WI38 (cell line): ENCODE measurements at regions not wholly inside any gene's neighbourhood (a gene's known extent, or its start where the extent isn't known, plus 50 kb on each side); places are given as distances from the start of the nearest gene placed in this dataset.

Source experiments
- H3K4me3 ChIP-seq: 2 replicates; pipeline ENCODE4 v1.5.1; 2011; ENCODE audit warnings: low read depth, mild to moderate bottlenecking, control low read depth, low read length
- TF ChIP-seq, protein P1 (sequence below): IDR thresholded peaks from 2 replicates; pipeline ENCODE4 v1.5.1; 2012; ENCODE audit warnings: low read depth, mild to moderate bottlenecking, control low read depth, low read length

DNA sequence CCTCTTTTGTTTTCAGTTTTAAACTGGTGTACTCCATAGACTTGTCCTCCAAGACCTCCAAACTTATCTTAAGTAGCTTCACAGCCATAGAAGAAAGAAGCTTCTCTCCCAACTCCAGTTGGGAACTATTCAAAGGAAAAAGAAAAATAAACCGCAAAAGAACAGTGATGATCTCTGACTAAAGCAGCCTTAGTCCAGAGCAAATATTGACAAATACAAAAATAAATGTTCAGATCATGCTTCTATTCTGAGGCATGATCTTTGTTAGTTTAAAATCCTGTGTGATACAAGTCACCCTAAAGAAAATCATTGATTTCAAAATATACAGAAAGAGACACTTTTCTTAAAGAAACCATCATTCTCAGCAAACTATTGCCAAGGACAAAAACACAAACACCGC lies 373.0 kb upstream of the SMIM30 start:
- TF ChIP-seq, protein P1, sequence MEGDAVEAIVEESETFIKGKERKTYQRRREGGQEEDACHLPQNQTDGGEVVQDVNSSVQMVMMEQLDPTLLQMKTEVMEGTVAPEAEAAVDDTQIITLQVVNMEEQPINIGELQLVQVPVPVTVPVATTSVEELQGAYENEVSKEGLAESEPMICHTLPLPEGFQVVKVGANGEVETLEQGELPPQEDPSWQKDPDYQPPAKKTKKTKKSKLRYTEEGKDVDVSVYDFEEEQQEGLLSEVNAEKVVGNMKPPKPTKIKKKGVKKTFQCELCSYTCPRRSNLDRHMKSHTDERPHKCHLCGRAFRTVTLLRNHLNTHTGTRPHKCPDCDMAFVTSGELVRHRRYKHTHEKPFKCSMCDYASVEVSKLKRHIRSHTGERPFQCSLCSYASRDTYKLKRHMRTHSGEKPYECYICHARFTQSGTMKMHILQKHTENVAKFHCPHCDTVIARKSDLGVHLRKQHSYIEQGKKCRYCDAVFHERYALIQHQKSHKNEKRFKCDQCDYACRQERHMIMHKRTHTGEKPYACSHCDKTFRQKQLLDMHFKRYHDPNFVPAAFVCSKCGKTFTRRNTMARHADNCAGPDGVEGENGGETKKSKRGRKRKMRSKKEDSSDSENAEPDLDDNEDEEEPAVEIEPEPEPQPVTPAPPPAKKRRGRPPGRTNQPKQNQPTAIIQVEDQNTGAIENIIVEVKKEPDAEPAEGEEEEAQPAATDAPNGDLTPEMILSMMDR, result no peak
- no peak overlapping the region for H3K4me3 ChIP-seq

DNA sequence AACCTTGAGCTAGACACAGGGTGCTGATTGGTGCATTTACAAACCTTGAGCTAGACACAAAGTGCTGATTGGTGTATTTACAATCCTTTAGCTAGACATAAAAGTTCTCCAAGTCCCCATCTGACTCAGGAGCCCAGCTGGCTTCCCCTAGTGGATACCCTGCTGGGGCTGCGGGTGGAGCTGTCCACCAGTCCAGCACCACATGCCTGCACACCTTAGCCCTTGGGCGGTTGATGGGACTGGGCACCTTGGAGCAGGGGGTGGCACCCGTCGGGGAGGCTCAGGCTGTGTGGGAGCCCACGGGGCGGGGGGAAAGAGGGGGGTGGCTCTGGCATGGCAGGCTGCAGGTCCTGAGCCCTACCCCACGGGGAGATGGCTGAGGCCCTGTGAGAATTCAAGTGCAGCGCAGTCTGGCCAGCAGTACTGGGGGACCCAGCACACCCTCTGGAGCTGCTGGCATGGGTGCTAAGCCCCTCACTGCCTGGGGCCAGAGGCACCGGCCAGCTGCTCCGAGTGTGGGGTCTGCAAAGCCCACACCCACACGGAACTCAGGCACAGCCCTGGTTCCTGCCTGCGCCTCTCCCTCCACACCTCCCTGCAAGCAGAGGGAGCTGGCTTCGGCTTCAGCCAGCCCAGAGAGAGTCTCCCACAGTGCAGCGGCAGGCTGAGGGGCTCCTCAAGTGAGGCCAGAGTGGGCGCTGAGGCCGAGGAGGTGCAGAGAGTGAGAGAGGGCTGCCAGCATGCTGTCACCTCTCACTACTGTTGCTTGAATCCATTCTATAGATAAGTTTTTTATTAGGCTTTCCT lies 369.8 kb upstream of the SMIM30 start:
- no peak overlapping the region for H3K4me3 ChIP-seq
- TF ChIP-seq, protein P1, result no peak

DNA sequence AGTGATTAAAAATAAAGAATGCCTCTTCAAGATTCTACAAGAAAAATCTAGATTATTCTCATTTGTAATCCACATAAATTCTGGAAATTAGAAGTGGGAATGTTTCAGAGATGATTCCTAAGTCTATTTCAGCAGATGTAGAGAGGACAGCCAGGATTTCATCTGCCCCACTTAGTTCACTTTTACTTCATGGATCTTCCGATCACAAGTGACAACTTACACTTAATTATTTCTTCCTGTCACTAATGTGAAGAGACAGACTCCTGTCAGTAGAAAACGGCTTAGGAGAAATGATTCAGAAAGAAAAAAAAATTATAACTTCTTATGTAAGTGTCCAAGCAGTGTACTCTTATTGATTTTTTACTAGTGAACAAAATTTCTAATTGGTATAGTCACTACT lies 368.2 kb upstream of the SMIM30 start:
- TF ChIP-seq, protein P1, result no peak

DNA sequence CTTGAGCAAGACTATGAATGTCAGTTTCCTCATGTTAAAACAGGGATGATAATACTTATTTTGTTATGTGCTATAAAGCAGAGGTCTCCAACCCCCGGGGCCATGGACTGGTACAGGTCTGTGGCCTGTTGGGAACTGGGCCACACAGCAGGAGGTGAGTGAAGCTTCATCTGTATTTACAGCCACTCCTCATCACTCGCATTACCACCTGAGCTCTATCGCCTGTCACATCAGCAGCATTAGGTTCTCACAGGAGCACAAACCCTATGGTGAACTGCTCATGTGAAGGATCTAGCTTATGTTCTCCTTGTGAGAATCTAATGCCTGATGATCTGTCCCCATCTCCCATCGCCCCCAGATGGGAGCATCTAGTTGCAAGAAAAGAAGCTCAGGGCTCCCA lies 365.3 kb upstream of the SMIM30 start:
- no peak overlapping the region for H3K4me3 ChIP-seq
- TF ChIP-seq, protein P1, result no peak

More for the DNA sequence above, 368.2 kb upstream of the SMIM30 start:
- H3K4me3 ChIP-seq, result no peak overlapping the region

DNA sequence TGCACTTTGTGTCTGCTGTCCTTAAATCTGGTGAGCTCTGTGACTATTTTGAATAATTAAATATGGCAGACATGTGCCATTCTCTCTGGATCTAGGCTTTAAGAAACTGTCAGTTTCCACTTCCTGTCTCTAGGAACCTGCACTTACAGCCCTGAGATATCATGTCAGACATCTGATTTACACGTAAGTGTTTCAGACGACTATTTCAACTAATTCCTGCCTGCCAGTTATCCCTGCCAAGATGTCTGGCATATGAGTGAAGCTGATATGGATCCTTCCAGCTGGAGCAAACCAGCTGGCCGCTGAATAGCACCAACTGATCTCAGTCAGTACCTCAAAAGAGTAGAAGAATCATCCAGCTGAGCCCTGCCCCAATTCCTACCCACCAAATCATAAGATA lies 362.2 kb upstream of the SMIM30 start:
- TF ChIP-seq, protein P1, result no peak

DNA sequence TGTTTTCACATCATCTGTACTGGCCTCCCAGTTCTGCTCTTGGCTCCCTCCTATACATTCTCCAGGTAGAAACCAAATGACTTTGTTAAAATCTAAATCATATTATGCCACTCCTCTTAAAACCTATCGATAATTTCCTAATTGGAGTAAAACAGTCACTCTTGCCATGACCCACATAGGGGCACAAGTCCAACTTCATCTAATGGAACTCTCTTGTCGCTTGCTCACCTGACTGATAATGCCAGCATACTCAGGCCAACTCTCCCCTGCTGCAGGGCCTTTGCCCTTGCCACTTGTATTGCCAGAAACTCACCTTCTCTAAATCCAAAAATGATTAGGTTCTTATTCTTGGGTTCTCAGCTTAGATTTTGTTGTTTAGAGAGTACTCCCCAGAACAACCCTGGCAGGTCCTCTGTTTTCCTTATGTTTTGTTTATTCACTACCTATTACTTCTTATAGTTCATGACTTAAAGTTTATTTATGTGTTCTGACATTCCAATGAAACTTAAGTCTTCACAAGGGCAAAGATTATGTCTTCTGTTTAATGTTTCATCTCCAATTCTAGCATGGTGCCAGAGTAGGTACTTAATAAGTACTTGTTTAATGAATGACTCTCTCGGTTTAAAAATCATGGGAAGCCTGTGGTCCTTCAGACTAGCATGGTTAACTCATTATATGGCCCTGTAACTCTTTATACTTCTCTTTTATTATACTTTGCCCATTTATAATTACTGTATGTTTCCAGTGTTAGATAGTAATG lies 345.9 kb upstream of the SMIM30 start:
- TF ChIP-seq, protein P1, result no peak

More for the DNA sequence above, 362.2 kb upstream of the SMIM30 start:
- H3K4me3 ChIP-seq, result no peak overlapping the region

DNA sequence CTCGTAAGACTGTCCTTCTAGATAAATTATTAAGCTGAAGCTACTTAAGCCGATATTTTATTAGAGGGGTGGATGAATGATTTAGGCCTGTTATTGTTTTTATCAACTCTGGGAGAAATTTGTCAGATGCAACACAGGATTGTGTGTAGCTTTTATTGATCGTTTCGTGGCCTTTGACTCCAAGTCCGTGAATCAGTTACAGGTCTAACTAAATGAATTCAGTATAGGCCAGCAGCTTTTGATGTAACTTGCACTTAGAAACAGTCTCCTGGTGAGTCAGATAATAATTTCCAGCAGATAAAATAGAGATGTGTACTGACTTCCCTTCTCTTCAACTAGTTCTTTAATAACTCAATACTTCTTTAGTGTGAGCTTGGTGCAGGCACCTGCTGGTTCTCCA lies 341.7 kb upstream of the SMIM30 start:
- TF ChIP-seq, protein P1, result no peak
- no peak overlapping the region for H3K4me3 ChIP-seq

More for the DNA sequence above, 345.9 kb upstream of the SMIM30 start:
- no peak overlapping the region for H3K4me3 ChIP-seq
